Esophagus squamous epithelium (tissue), 4 donors: ENCODE measurements at regions not wholly inside any gene's neighbourhood (a gene's known extent, or its start where the extent isn't known, plus 50 kb on each side); places are given as distances from the start of the nearest gene placed in this dataset.

Source experiments
- CTCF ChIP-seq, 6 experiments: fragments of 450-650 bp in 4 of 6; fragments of 200-600 bp in 2 of 6; sonication (generic) in 2 of 6; IDR thresholded peaks; one replicate each; pipeline ENCODE4 v1.5.1; 2016 to 2019; ENCODE audit warnings: antibody characterized with exemption in 6 of 6, mild to moderate bottlenecking in 4 of 6, moderate library complexity in 4 of 6
- POLR2A ChIP-seq, 4 donors: fragments of 450-650 bp; IDR thresholded peaks; one replicate each; pipeline ENCODE4 v1.6.1; 2017; ENCODE audit warnings: antibody characterized with exemption in 4 of 4, mild to moderate bottlenecking in 4 of 4, moderate library complexity in 3 of 4

GRCh38 chr1:112070677-112071076 is 81.2 kb upstream of the KCND3 start:
- TF ChIP-seq CTCF (IDR thresholded peaks at IDR 0.05) (no peak), POLR2A (IDR thresholded peaks at IDR 0.05) (no peak)
